ENCODE measurements at regions not wholly inside any gene's neighbourhood (a gene's known extent, or its start where the extent isn't known, plus 50 kb on each side); places are given as distances from the start of the nearest gene placed in this dataset.
A peak's percentile ranks its signal among the peaks of the same experiment; 100 is the strongest.

DNA sequence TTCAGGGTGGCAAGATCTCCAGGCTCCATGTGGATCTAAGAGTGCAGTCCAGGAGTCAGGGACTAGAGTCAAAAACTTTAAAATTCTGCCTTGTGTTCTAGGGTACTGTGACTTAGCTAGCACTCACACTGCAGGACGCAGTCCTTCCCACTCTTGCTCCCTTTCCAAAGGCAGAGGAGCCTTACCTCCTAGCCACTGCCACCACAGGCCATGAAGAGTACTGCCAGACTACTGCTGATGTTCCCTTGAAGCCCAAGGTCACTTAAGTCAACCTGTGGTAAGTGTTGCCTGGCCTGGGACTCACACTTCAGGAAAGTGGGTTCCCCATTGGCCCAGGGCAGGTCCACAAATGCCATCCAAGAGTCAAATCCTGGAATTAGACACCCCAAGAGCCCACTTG lies 632.2 kb downstream of the PCDH19 start:
- peak; percentile 19 for DNase-seq
- Histone ChIP-seq H3K27me3 (ENCODE audit: insufficient read depth, low read length, poor library complexity) (no peaks in the 10 kb centered on the region), H3K4me3 (ENCODE audit: low read length) (no peak overlapping the region), H3K27ac (ENCODE audit: low read depth, low read length) (no peak overlapping the region), H3K56ac (ENCODE audit: low read length) (no peak overlapping the region), H3K4me2 (ENCODE audit: low read length) (no peak overlapping the region), H3K79me1 (ENCODE audit: low read length) (no peaks in the 10 kb centered on the region), H2AK5ac (ENCODE audit: low read length) (no peak overlapping the region), H2BK120ac (ENCODE audit: low read depth, low read length) (no peak overlapping the region), H3K18ac (ENCODE audit: low read length) (no peak overlapping the region), H2BK5ac (ENCODE audit: low read length) (no peak overlapping the region), H3K4ac (ENCODE audit: low read depth, low read length) (no peak overlapping the region), H4K8ac (ENCODE audit: low read depth, low read length) (no peak overlapping the region), H3K36me3 (ENCODE audit: control insufficient read depth, insufficient read depth, low read length) (no peaks in the 10 kb centered on the region), H3K79me2 (ENCODE audit: control insufficient read depth, insufficient read depth, low read length) (no peaks in the 10 kb centered on the region), H3K9ac (ENCODE audit: low read length) (no peak overlapping the region), H3K4me1 (ENCODE audit: control insufficient read depth, low read depth, low read length) (no peaks in the 10 kb centered on the region), H2BK15ac (replicated peaks; ENCODE audit: low read depth) (no peak overlapping the region), H3K23ac (ENCODE audit: low read length) (no peak overlapping the region), H4K5ac (ENCODE audit: low read length) (no peak overlapping the region)
- no CpG with 5 or more reads among the region's 1 CpG for WGBS (ENCODE audit: extremely low coverage, insufficient coverage, low lambda C conversion rate)

DNA sequence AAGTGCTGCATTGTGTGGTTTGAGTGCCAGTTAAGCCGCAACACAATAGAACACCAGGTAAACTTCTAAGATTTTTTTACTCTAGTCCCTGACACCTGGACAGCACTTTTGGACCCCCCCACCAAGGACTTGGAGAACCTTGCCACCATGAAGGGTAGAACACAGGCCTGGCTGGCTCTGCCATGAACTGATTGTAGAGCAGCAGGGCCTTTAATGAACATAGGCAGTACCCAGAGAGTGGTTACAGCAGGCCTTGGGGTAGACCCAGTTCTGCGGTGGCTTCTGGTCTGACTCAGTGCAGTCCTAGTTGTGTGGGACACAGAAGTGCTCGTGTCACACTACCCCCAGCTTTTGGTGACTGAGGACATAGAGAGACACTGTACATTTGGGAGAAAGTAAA lies 648.3 kb downstream of the PCDH19 start:
- WGBS (ENCODE audit: extremely low coverage, insufficient coverage, low lambda C conversion rate), result no CpG with 5 or more reads among the region's 3 CpGs
- H3K23ac ChIP-seq (ENCODE audit: low read length), result no peak overlapping the region
- no peak overlapping the region for H2AK5ac ChIP-seq (ENCODE audit: low read length)

DNA sequence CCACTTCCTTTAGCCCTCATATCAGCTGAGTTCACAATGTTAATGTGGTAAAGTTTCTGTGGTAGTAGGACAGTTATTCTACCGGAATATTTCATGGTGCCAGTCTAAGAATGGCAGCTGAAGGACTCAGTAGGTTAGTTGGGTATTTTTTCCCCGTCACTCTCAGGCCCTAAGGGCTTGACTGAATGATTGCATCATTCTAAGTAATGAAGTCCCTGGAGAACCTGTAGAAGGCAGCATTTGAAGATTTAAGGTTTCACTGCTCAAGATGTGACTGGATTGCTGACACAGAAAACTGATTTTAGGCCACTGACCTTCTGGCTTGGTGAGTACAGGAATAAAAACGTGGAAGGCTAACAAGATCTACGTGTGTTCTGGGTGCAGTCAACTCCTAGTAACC lies 657.3 kb downstream of the PCDH19 start:
- Histone ChIP-seq H3K23ac (ENCODE audit: low read length) (no peak overlapping the region), H3K56ac (ENCODE audit: low read length) (no peak overlapping the region), H4K5ac (ENCODE audit: low read length) (no peak overlapping the region), H3K18ac (ENCODE audit: low read length) (no peak overlapping the region), H3K4me2 (ENCODE audit: low read length) (no peak overlapping the region), H2BK15ac (replicated peaks; ENCODE audit: low read depth) (no peak overlapping the region), H3K79me1 (ENCODE audit: low read length) (no peaks in the 10 kb centered on the region), H4K8ac (ENCODE audit: low read depth, low read length) (no peak overlapping the region), H3K4ac (ENCODE audit: low read depth, low read length) (no peak overlapping the region), H3K36me3 (ENCODE audit: control insufficient read depth, insufficient read depth, low read length) (no peaks in the 10 kb centered on the region), H2BK120ac (ENCODE audit: low read depth, low read length) (no peak overlapping the region), H2AK5ac (ENCODE audit: low read length) (no peak overlapping the region), H2BK5ac (ENCODE audit: low read length) (no peak overlapping the region), H3K27ac (ENCODE audit: low read depth, low read length) (no peak overlapping the region), H3K4me1 (ENCODE audit: control insufficient read depth, low read depth, low read length) (no peaks in the 10 kb centered on the region), H3K9ac (ENCODE audit: low read length) (no peak overlapping the region), H3K27me3 (ENCODE audit: insufficient read depth, low read length, poor library complexity) (no peaks in the 10 kb centered on the region), H3K4me3 (ENCODE audit: low read length) (no peak overlapping the region), H3K79me2 (ENCODE audit: control insufficient read depth, insufficient read depth, low read length) (no peaks in the 10 kb centered on the region)
- DNase-seq, result peak; percentile 9
- no CpG with 5 or more reads among the region's 4 CpGs for WGBS (ENCODE audit: extremely low coverage, insufficient coverage, low lambda C conversion rate)

More for the DNA sequence above, 648.3 kb downstream of the PCDH19 start:
- DNase-seq, result no peak
- Histone ChIP-seq H3K27ac (ENCODE audit: low read depth, low read length) (no peak overlapping the region), H4K5ac (ENCODE audit: low read length) (no peak overlapping the region), H3K4ac (ENCODE audit: low read depth, low read length) (no peak overlapping the region), H3K56ac (ENCODE audit: low read length) (no peak overlapping the region), H2BK15ac (replicated peaks; ENCODE audit: low read depth) (no peak overlapping the region), H3K79me1 (ENCODE audit: low read length) (no peaks in the 10 kb centered on the region), H3K79me2 (ENCODE audit: control insufficient read depth, insufficient read depth, low read length) (no peaks in the 10 kb centered on the region), H3K4me2 (ENCODE audit: low read length) (no peak overlapping the region), H3K18ac (ENCODE audit: low read length) (no peak overlapping the region), H3K9ac (ENCODE audit: low read length) (no peak overlapping the region), H2BK120ac (ENCODE audit: low read depth, low read length) (no peak overlapping the region), H4K8ac (ENCODE audit: low read depth, low read length) (no peak overlapping the region), H3K27me3 (ENCODE audit: insufficient read depth, low read length, poor library complexity) (no peaks in the 10 kb centered on the region), H3K4me1 (ENCODE audit: control insufficient read depth, low read depth, low read length) (no peaks in the 10 kb centered on the region), H3K4me3 (ENCODE audit: low read length) (no peak overlapping the region), H2BK5ac (ENCODE audit: low read length) (no peak overlapping the region), H3K36me3 (ENCODE audit: control insufficient read depth, insufficient read depth, low read length) (no peaks in the 10 kb centered on the region)

DNA sequence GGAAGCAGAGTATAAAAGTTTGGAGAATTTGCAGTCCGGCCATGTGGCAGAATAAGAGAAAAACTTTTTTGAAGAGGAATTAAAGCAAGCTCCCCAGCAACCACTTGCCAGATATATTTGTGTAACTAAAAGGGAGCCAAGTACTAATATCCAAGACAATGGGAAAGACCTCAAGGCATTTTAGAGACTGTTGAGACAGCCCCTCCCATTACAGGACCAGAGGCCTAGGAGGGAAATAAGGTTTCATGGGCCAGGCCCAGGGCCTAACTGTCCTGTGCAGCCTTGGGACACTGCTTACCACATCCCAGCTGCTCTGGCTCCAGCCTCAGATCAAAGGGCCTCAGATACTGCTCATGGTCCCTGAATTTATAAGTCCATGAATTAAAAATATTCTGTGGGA lies 659.4 kb downstream of the PCDH19 start:
- Histone ChIP-seq H2AK5ac (ENCODE audit: low read length) (no peak overlapping the region), H2BK5ac (ENCODE audit: low read length) (no peak overlapping the region), H4K5ac (ENCODE audit: low read length) (no peak overlapping the region), H3K4me2 (ENCODE audit: low read length) (no peak overlapping the region), H3K27me3 (ENCODE audit: insufficient read depth, low read length, poor library complexity) (no peaks in the 10 kb centered on the region), H3K4ac (ENCODE audit: low read depth, low read length) (no peak overlapping the region), H2BK15ac (replicated peaks; ENCODE audit: low read depth) (no peak overlapping the region), H2BK120ac (ENCODE audit: low read depth, low read length) (no peak overlapping the region), H3K79me1 (ENCODE audit: low read length) (no peaks in the 10 kb centered on the region), H4K8ac (ENCODE audit: low read depth, low read length) (no peak overlapping the region), H3K56ac (ENCODE audit: low read length) (no peak overlapping the region), H3K23ac (ENCODE audit: low read length) (no peak overlapping the region), H3K9ac (ENCODE audit: low read length) (no peak overlapping the region), H3K18ac (ENCODE audit: low read length) (no peak overlapping the region), H3K36me3 (ENCODE audit: control insufficient read depth, insufficient read depth, low read length) (no peaks in the 10 kb centered on the region), H3K79me2 (ENCODE audit: control insufficient read depth, insufficient read depth, low read length) (no peaks in the 10 kb centered on the region), H3K27ac (ENCODE audit: low read depth, low read length) (no peak overlapping the region), H3K4me3 (ENCODE audit: low read length) (no peak overlapping the region), H3K4me1 (ENCODE audit: control insufficient read depth, low read depth, low read length) (no peaks in the 10 kb centered on the region)
- WGBS (ENCODE audit: extremely low coverage, insufficient coverage, low lambda C conversion rate), result no CpG with 5 or more reads among the region's 1 CpG
- DNase-seq, result peak; percentile 2

DNA sequence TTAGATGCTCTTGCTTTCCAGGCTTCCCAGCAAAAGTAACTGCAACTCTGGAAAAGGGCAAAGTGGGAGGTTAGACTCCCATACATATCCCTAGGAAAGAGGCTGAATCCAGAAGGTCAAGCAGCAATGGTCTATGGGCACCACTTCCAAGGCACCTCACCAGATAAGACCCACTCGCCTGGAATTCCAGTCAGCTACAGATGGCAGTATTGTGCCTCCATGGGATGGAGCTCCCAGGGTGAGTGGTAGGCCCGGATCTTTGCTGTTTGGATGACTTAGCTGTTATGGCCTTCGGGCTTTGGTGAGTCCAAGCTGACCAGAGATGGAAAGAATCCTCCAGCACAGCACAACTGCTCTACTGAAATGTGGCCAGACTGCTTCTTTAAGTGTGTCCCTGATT lies 688.0 kb downstream of the PCDH19 start:
- Histone ChIP-seq H2AK5ac (ENCODE audit: low read length) (no peak overlapping the region), H4K5ac (ENCODE audit: low read length) (no peak overlapping the region), H3K23ac (ENCODE audit: low read length) (no peak overlapping the region), H3K79me2 (ENCODE audit: control insufficient read depth, insufficient read depth, low read length) (no peaks in the 10 kb centered on the region), H3K36me3 (ENCODE audit: control insufficient read depth, insufficient read depth, low read length) (no peaks in the 10 kb centered on the region), H2BK5ac (ENCODE audit: low read length) (no peak overlapping the region), H3K4me3 (ENCODE audit: low read length) (no peak overlapping the region), H2BK120ac (ENCODE audit: low read depth, low read length) (no peak overlapping the region), H2BK15ac (replicated peaks; ENCODE audit: low read depth) (no peak overlapping the region), H3K79me1 (ENCODE audit: low read length) (no peaks in the 10 kb centered on the region), H3K4me1 (ENCODE audit: control insufficient read depth, low read depth, low read length) (no peaks in the 10 kb centered on the region), H3K4me2 (ENCODE audit: low read length) (no peak overlapping the region), H3K27ac (ENCODE audit: low read depth, low read length) (no peak overlapping the region), H3K9ac (ENCODE audit: low read length) (no peak overlapping the region), H3K27me3 (ENCODE audit: insufficient read depth, low read length, poor library complexity) (no peaks in the 10 kb centered on the region), H3K4ac (ENCODE audit: low read depth, low read length) (no peak overlapping the region), H3K18ac (ENCODE audit: low read length) (no peak overlapping the region), H4K8ac (ENCODE audit: low read depth, low read length) (no peak overlapping the region), H3K56ac (ENCODE audit: low read length) (no peak overlapping the region)
- no CpG with 5 or more reads among the region's 3 CpGs for WGBS (ENCODE audit: extremely low coverage, insufficient coverage, low lambda C conversion rate)
- peak; percentile 29 for DNase-seq

DNA sequence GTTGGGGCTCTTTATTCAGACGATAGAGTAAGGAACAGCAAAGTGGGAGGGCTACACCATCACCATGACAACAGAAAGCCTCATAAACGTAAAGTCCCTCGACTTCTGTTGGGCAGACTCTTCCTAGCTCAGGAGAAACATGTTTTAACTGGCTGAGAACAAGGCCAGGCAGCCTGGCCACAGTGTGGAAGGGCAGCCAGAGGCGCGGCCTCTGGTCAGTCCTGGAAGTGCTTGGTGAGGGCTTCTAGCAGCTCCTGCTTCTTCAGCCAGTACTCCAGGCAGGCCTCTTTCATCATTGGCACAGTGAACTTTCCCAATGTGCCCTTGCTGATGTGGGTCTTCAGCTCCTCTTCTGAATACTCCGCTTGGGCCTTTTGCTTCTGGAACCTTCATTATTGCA lies 690.9 kb downstream of the PCDH19 start:
- Histone ChIP-seq H4K8ac (ENCODE audit: low read depth, low read length) (no peak overlapping the region), H3K18ac (ENCODE audit: low read length) (no peak overlapping the region), H2AK5ac (ENCODE audit: low read length) (no peak overlapping the region), H3K4me1 (ENCODE audit: control insufficient read depth, low read depth, low read length) (no peaks in the 10 kb centered on the region), H3K4me3 (ENCODE audit: low read length) (no peak overlapping the region), H3K9ac (ENCODE audit: low read length) (no peak overlapping the region), H3K4me2 (ENCODE audit: low read length) (no peak overlapping the region), H3K27me3 (ENCODE audit: insufficient read depth, low read length, poor library complexity) (no peaks in the 10 kb centered on the region), H3K27ac (ENCODE audit: low read depth, low read length) (no peak overlapping the region), H3K36me3 (ENCODE audit: control insufficient read depth, insufficient read depth, low read length) (no peaks in the 10 kb centered on the region), H2BK5ac (ENCODE audit: low read length) (no peak overlapping the region), H4K5ac (ENCODE audit: low read length) (no peak overlapping the region), H3K56ac (ENCODE audit: low read length) (no peak overlapping the region), H3K4ac (ENCODE audit: low read depth, low read length) (no peak overlapping the region), H3K79me2 (ENCODE audit: control insufficient read depth, insufficient read depth, low read length) (no peaks in the 10 kb centered on the region), H3K23ac (ENCODE audit: low read length) (no peak overlapping the region), H2BK15ac (replicated peaks; ENCODE audit: low read depth) (no peak overlapping the region), H3K79me1 (ENCODE audit: low read length) (no peaks in the 10 kb centered on the region), H2BK120ac (ENCODE audit: low read depth, low read length) (no peak overlapping the region)
- WGBS (ENCODE audit: extremely low coverage, insufficient coverage, low lambda C conversion rate), result no CpG with 5 or more reads among the region's 6 CpGs
- peak; percentile 3 for DNase-seq

All from mesendoderm (in vitro differentiated cells).